ENCODE measurements at regions not wholly inside any gene's neighbourhood (a gene's known extent, or its start where the extent isn't known, plus 50 kb on each side); places are given as distances from the start of the nearest gene placed in this dataset.
A peak's percentile ranks its signal among the peaks of the same experiment; 100 is the strongest.
"Not testable (repeated sequence)": the region's sequence is repeated elsewhere in the genome, so short reads cannot be mapped to it uniquely, and the experiment has no call there.

DNA sequence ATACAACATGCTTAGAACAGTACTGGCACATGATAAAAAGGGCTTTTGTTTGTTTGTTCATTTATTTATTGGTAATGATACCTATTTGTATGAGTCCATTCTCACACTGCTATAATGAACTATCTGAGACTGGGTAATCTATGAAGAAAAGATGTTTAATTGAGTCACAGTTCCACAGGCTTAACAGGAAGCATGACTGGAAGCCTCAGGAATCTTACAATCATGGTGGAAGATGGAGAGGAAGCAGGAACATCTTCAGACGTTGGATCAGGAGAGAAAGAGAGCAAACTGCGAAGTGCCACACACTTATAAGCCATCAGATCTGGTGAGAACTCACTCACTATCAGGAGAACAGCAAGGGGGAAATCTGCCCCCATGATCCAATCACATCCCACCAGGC lies 847.7 kb downstream of the CDH18 start:
- Histone ChIP-seq H3K4me1 (ENCODE audit: control insufficient read depth, insufficient read depth, low read length) (no peaks in the 10 kb centered on the region), H3K4me3 (ENCODE audit: low read depth, low read length) (no peak overlapping the region), H3K27ac (ENCODE audit: low read depth, low read length) (no peak overlapping the region), H3K9me3 (ENCODE audit: control insufficient read depth, insufficient read depth, low read length) (no peaks in the 10 kb centered on the region), H3K36me3 (ENCODE audit: control insufficient read depth, insufficient read depth, low read length) (no peaks in the 10 kb centered on the region), H3K27me3 (ENCODE audit: control insufficient read depth, insufficient read depth, low read length) (no peaks in the 10 kb centered on the region)
- 70% methylated on average over 2 of the region's 2 CpGs for WGBS (ENCODE audit: insufficient coverage)
- no peak for DNase-seq (ENCODE audit: low read depth in 4 of 6, low spot score in 6 of 6)

DNA sequence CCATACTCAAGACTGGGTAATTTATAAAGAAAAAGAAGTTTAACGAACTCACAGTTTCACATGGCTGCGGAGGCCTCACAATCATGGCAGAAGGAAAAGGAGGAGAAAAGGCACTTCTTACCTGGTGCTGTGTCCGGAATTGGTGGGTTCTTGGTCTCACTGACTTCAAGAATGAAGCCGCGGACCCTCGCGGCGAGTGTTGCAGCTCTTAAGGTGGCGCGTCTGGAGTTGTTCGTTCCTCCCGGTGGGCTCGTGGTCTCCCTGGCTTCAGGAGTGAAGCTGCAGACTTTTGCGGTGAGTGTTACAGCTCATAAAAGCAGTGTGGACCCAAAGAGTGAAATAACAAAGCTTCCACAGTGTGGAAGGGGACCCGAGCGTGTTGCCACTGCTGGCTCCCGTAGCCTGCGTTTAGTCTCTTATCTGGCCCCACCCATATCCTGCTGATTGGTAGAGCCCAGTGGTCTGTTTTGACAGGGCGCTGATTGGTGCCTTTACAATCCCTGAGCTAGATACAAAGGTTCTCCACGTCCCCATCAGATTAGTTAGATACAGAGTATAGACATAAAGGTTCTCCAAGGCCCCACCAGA lies 846.0 kb downstream of the CDH18 start:
- not testable (repeated sequence) for DNase-seq (ENCODE audit: low read depth in 4 of 6, low spot score in 6 of 6); H3K9me3 ChIP-seq (ENCODE audit: control insufficient read depth, insufficient read depth, low read length); H3K4me3 ChIP-seq (ENCODE audit: low read depth, low read length); H3K4me1 ChIP-seq (ENCODE audit: control insufficient read depth, insufficient read depth, low read length); H3K27ac ChIP-seq (ENCODE audit: low read depth, low read length); H3K36me3 ChIP-seq (ENCODE audit: control insufficient read depth, insufficient read depth, low read length); H3K27me3 ChIP-seq (ENCODE audit: control insufficient read depth, insufficient read depth, low read length)
- WGBS (ENCODE audit: insufficient coverage), result 96% methylated on average over 16 of the region's 20 CpGs

DNA sequence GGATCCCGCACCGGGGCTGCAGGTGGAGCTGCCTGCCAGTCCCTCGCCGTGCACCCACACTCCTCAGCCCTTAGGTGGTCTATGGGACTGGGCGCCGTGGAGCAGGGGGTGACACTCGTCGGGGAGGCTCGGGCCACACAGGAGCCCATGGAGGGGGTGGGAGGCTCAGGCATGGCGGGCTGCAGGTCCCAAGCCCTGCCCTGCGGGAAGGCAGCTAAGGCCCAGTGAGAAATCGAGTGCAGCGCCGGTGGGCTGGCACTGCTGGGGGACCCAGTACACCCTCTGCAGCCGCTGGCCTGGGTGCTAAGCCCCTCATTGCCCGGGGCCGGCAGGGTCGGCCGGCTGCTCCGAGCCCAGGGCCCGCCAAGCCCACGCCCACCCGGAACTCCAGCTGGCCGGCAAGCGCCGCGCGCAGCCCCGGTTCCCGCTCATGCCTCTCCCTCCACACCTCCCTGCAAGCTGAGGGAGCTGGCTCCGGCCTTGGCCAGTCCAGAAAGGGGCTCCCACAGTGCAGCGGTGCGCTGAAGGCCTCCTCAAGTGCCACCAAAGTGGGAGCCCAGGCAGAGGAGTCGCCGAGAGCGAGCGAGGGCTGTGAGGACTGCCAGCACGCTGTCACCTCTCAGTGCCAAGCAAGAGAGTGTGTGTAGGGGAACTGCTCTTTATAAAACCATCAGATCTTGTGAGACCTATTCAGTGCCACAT lies 845.1 kb downstream of the CDH18 start:
- not testable (repeated sequence) for DNase-seq (ENCODE audit: low read depth in 4 of 6, low spot score in 6 of 6); H3K4me1 ChIP-seq (ENCODE audit: control insufficient read depth, insufficient read depth, low read length); H3K9me3 ChIP-seq (ENCODE audit: control insufficient read depth, insufficient read depth, low read length); H3K27me3 ChIP-seq (ENCODE audit: control insufficient read depth, insufficient read depth, low read length); H3K27ac ChIP-seq (ENCODE audit: low read depth, low read length); H3K36me3 ChIP-seq (ENCODE audit: control insufficient read depth, insufficient read depth, low read length); H3K4me3 ChIP-seq (ENCODE audit: low read depth, low read length)
- 97% methylated on average over 6 of the region's 38 CpGs for WGBS (ENCODE audit: insufficient coverage)

DNA sequence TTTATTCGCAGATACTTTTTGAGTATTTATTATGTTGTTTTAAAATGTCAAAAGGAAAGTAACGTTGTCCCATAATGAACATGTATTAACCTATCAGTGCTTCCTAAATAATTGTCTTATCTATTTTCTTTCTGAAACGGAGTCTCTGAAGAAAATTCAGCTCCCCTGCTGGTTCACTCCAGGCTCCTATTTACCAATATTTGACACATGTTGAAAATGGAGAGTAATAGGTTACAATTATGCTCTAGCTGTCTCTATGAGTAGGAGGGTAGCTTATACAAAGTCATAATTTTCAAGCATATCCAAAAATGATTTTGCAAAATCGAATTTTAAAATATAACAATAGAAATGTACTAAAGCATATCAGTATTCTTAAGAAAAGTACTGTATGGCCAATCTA lies 844.1 kb downstream of the CDH18 start:
- H3K4me1 ChIP-seq (ENCODE audit: control insufficient read depth, insufficient read depth, low read length), result no peaks in the 10 kb centered on the region
- no CpG with 5 or more reads among the region's 4 CpGs for WGBS (ENCODE audit: insufficient coverage)
- no peaks in the 10 kb centered on the region for H3K36me3 ChIP-seq (ENCODE audit: control insufficient read depth, insufficient read depth, low read length)

DNA sequence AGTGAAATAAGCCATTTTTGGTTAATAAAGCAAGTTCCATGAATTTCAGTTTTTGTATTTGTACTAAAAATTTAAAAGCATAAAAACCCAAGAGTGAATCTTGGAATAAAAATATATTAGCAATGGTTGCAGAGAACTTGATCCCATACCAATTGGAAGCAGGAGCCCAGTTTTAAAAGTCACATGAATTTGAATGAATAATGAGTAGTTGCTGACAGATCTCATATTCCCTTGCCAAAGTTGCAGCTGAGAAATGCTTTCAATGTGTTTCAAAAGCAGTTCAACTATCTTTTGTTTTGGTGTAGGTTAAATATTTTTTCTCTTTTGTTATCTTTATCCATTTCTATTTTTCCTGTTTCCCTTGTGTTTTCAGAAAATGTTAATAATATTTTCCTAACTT lies 818.6 kb downstream of the CDH18 start:
- H3K4me3 ChIP-seq (ENCODE audit: low read depth, low read length), result no peak overlapping the region
- H3K36me3 ChIP-seq (ENCODE audit: control insufficient read depth, insufficient read depth, low read length), result no peaks in the 10 kb centered on the region
- no peaks in the 10 kb centered on the region for H3K9me3 ChIP-seq (ENCODE audit: control insufficient read depth, insufficient read depth, low read length)
- no peaks in the 10 kb centered on the region for H3K27me3 ChIP-seq (ENCODE audit: control insufficient read depth, insufficient read depth, low read length)
- H3K4me1 ChIP-seq (ENCODE audit: control insufficient read depth, insufficient read depth, low read length), result no peaks in the 10 kb centered on the region
- H3K27ac ChIP-seq (ENCODE audit: low read depth, low read length), result no peak overlapping the region
- peak in 1 of 6 donors; percentile 47 for DNase-seq (ENCODE audit: low read depth in 4 of 6, low spot score in 6 of 6)

More for the DNA sequence above, 844.1 kb downstream of the CDH18 start:
- no peak overlapping the region for H3K4me3 ChIP-seq (ENCODE audit: low read depth, low read length)
- DNase-seq (ENCODE audit: low read depth in 4 of 6, low spot score in 6 of 6), result no peak
- no peaks in the 10 kb centered on the region for H3K9me3 ChIP-seq (ENCODE audit: control insufficient read depth, insufficient read depth, low read length)
- no peaks in the 10 kb centered on the region for H3K27me3 ChIP-seq (ENCODE audit: control insufficient read depth, insufficient read depth, low read length)
- no peak overlapping the region for H3K27ac ChIP-seq (ENCODE audit: low read depth, low read length)

DNA sequence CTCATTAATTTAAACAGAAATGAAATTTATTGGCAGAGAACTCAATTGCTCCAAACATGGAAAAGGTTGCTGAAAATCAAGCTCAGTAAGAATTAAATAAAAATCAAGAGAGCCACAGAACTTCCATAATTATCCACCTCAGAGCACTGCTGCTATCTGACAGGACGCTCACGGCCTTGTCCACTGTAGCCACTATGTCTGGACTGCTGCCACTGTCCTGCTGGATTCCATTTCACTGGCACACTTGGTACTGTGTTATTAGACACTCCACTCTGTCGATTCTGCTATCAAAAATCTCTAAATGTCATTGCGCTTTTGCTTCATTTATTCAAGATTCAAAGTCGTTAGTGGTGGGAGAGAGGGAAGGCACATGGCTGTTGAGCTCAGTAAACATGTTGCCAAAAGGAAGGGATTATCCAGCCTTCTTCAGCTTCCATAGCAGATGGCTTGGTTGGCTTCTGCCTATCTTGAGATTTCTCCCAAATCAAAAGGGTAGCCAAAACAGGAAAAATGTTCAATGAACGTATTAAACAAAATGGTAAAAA lies 815.0 kb downstream of the CDH18 start:
- peak in 1 of 6 donors; percentile 59 for DNase-seq (ENCODE audit: low read depth in 4 of 6, low spot score in 6 of 6)

DNA sequence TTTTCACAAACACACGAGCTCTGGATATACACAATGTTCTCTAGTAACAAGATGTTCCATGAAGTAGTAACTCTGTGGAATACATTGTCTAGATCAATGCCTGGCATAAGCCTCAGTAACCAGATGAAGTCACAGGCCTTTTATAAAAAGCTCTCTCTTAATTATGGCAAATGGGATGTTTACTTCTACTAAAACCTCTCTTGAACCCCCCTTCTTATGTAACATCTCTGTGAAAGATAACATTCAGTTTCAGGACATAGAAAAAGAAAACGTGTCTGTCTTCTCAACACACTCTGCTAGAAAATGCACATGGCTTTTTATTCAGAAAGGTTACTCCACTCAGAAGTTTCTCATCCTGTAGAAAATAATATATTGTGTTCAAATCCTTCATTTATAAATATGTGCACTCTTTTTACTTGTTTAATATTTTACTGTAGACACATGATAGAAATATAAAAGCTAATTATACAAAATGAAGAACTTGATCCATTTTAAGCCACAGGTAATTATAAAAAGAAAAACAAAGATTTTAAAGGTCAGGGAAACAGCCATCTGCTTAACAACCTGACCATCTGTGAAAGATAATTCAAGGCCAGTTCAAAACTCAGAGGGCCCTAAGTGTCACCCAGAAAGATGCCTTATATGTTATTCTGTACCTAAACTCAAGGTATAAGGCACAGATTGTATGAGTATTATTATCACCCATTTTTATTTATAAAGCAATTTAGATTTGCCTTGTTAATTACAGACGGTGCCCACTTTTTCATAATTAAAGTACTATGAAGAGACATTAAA lies 812.0 kb downstream of the CDH18 start:
- Histone ChIP-seq H3K4me3 (ENCODE audit: low read depth, low read length) (no peak overlapping the region), H3K27ac (ENCODE audit: low read depth, low read length) (no peak overlapping the region), H3K9me3 (ENCODE audit: control insufficient read depth, insufficient read depth, low read length) (no peaks in the 10 kb centered on the region), H3K36me3 (ENCODE audit: control insufficient read depth, insufficient read depth, low read length) (no peaks in the 10 kb centered on the region), H3K4me1 (ENCODE audit: control insufficient read depth, insufficient read depth, low read length) (no peaks in the 10 kb centered on the region), H3K27me3 (ENCODE audit: control insufficient read depth, insufficient read depth, low read length) (no peaks in the 10 kb centered on the region)
- DNase-seq (ENCODE audit: low read depth in 4 of 6, low spot score in 6 of 6), result no peak
- no CpG with 5 or more reads among the region's 3 CpGs for WGBS (ENCODE audit: insufficient coverage)

More for the DNA sequence above, 815.0 kb downstream of the CDH18 start:
- Histone ChIP-seq H3K9me3 (ENCODE audit: control insufficient read depth, insufficient read depth, low read length) (no peaks in the 10 kb centered on the region), H3K27me3 (ENCODE audit: control insufficient read depth, insufficient read depth, low read length) (no peaks in the 10 kb centered on the region), H3K4me3 (ENCODE audit: low read depth, low read length) (no peak overlapping the region), H3K4me1 (ENCODE audit: control insufficient read depth, insufficient read depth, low read length) (no peaks in the 10 kb centered on the region), H3K36me3 (ENCODE audit: control insufficient read depth, insufficient read depth, low read length) (no peaks in the 10 kb centered on the region), H3K27ac (ENCODE audit: low read depth, low read length) (no peak overlapping the region)
- 88% methylated on average over 4 of the region's 6 CpGs for WGBS (ENCODE audit: insufficient coverage)

DNA sequence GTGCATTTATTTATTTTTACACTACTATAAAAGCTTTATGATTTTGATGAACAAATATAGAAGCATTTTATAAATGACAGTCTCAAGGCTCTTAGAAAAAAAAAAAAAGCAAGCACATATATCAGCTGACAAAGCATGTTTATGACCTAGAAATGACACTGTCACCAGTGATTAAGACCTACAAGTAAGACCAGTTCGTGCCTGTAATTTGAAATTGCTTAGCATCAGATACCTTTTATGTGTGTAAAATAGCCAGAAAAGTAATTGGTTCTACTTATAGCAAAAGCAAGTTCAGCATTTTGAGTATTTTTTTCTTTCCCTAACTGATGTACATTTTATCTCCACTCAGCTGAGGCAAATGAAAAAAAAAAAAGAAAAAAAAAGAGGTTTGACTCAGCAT lies 808.4 kb downstream of the CDH18 start:
- DNase-seq (ENCODE audit: low read depth in 4 of 6, low spot score in 6 of 6), result peak in 1 of 6 donors; percentile 60
- H3K9me3 ChIP-seq (ENCODE audit: control insufficient read depth, insufficient read depth, low read length), result no peaks in the 10 kb centered on the region
- no peaks in the 10 kb centered on the region for H3K27me3 ChIP-seq (ENCODE audit: control insufficient read depth, insufficient read depth, low read length)
- H3K27ac ChIP-seq (ENCODE audit: low read depth, low read length), result no peak overlapping the region
- H3K4me1 ChIP-seq (ENCODE audit: control insufficient read depth, insufficient read depth, low read length), result no peaks in the 10 kb centered on the region
- no CpG with 5 or more reads among the region's 1 CpG for WGBS (ENCODE audit: insufficient coverage)
- no peaks in the 10 kb centered on the region for H3K36me3 ChIP-seq (ENCODE audit: control insufficient read depth, insufficient read depth, low read length)
- no peak overlapping the region for H3K4me3 ChIP-seq (ENCODE audit: low read depth, low read length)

DNA sequence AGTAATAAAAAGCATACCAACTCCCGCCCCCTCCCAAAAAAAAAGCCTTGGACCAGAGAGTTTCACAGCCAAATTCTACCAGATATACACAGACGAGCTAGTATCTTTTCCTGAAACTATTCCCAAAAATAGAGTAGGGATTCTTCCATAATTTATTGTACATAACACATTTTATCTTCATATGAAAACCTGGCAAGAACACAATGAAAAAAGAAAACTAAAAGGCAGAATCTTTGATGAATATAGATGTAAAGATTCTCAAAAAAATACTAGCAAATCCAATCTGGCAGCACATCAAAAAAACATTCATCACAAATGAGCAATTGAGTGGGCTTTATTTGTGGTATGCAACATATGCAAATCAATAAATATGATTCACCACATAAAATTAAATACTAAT lies 798.8 kb downstream of the CDH18 start:
- 60% methylated on average over 1 of the region's 2 CpGs for WGBS (ENCODE audit: insufficient coverage)
- DNase-seq (ENCODE audit: low read depth in 4 of 6, low spot score in 6 of 6), result peak in 1 of 6 donors; percentile 62
- Histone ChIP-seq H3K9me3 (ENCODE audit: control insufficient read depth, insufficient read depth, low read length) (no peaks in the 10 kb centered on the region), H3K27ac (ENCODE audit: low read depth, low read length) (no peak overlapping the region), H3K36me3 (ENCODE audit: control insufficient read depth, insufficient read depth, low read length) (no peaks in the 10 kb centered on the region), H3K4me3 (ENCODE audit: low read depth, low read length) (no peak overlapping the region), H3K4me1 (ENCODE audit: control insufficient read depth, insufficient read depth, low read length) (no peaks in the 10 kb centered on the region), H3K27me3 (ENCODE audit: control insufficient read depth, insufficient read depth, low read length) (no peaks in the 10 kb centered on the region)

All from spinal cord (tissue), 9 donors.